ENCODE measurements at regions not wholly inside any gene's neighbourhood (a gene's known extent, or its start where the extent isn't known, plus 50 kb on each side); places are given as distances from the start of the nearest gene placed in this dataset.

GRCh38 chr7:34224281-34224680 is 318.9 kb downstream of the BMPER start:
- no peak for TF ChIP-seq CTCF (IDR thresholded peaks at IDR 0.05)
- TF ChIP-seq POLR2A (IDR thresholded peaks at IDR 0.05): no peak

Data from breast epithelium (tissue), 3 donors.